GM23338 (cell line): ENCODE measurements at regions not wholly inside any gene's neighbourhood (a gene's known extent, or its start where the extent isn't known, plus 50 kb on each side); places are given as distances from the start of the nearest gene placed in this dataset.
A peak's percentile ranks its signal among the peaks of the same experiment; 100 is the strongest.

Source experiments
- ATAC-seq: fragments of 200-7000 bp; cut with Tn5 transposase; 3 replicates; pipeline ENCODE4 v1.9.1; 2020
- DNase-seq: peaks from one replicate; pipeline ENCODE4 v3.0.0-alpha.2; 2015; ENCODE audit warnings: low spot score
- H2AFZ ChIP-seq: fragments of 200-600 bp; sonication (generic); 2 replicates; pipeline ENCODE4 v1.8.0; 2016; ENCODE audit warnings: antibody characterized with exemption, mild to moderate bottlenecking, moderate library complexity
- H3F3A ChIP-seq: fragments of 200-600 bp; sonication (generic); replicated peaks from 2 replicates; pipeline ENCODE4 v1.8.0; 2017; ENCODE audit warnings: antibody characterized with exemption, mixed run types, low read depth
- H3K27ac ChIP-seq: fragments of 200-600 bp; sonication (generic); 2 replicates; pipeline ENCODE4 v1.6.1; 2016; ENCODE audit warnings: low read depth
- H3K27me3 ChIP-seq: fragments of 200-600 bp; sonication (generic); 2 replicates; pipeline ENCODE4 v1.8.0; 2016; ENCODE audit warnings: mild to moderate bottlenecking, mixed run types, moderate library complexity; ENCODE audit not compliant: insufficient read depth
- H3K36me3 ChIP-seq: fragments of 200-600 bp; sonication (generic); 2 replicates; pipeline ENCODE4 v1.8.0; 2016; ENCODE audit warnings: mild to moderate bottlenecking; ENCODE audit not compliant: insufficient read depth
- H3K4me1 ChIP-seq: fragments of 200-600 bp; sonication (generic); 2 replicates; pipeline ENCODE4 v1.8.0; 2016; ENCODE audit warnings: mild to moderate bottlenecking, moderate library complexity; ENCODE audit not compliant: insufficient read depth
- H3K4me2 ChIP-seq: fragments of 200-600 bp; sonication (generic); 2 replicates; pipeline ENCODE4 v1.7.1; 2017; ENCODE audit warnings: mixed run types
- H3K4me3 ChIP-seq: fragments of 200-600 bp; sonication (generic); 2 replicates; pipeline ENCODE4 v1.6.1; 2016; ENCODE audit warnings: mixed run types
- H3K79me2 ChIP-seq: fragments of 200-600 bp; sonication (generic); replicated peaks from 2 replicates; pipeline ENCODE4 v1.8.0; 2017; ENCODE audit warnings: mild to moderate bottlenecking; ENCODE audit not compliant: insufficient read depth
- H3K9me2 ChIP-seq: fragments of 200-600 bp; sonication (generic); 2 replicates; pipeline ENCODE4 v1.8.0; 2017; ENCODE audit not compliant: insufficient read depth
- H4K20me1 ChIP-seq: fragments of 200-600 bp; sonication (generic); replicated peaks from 2 replicates; pipeline ENCODE4 v1.8.0; 2017; ENCODE audit warnings: mild to moderate bottlenecking; ENCODE audit not compliant: insufficient read depth
- H3K27ac Mint-ChIP-seq: 2 replicates; pipeline ENCODE4 v1.8.0; 2020; ENCODE audit warnings: inconsistent platforms, mild to moderate bottlenecking, moderate library complexity, mixed read lengths
- H3K27me3 Mint-ChIP-seq: 3 replicates; pipeline ENCODE4 v1.8.0; 2022; ENCODE audit warnings: low read depth, mild to moderate bottlenecking, moderate library complexity, mixed read lengths, inconsistent platforms; ENCODE audit not compliant: insufficient read depth, poor library complexity
- H3K36me3 Mint-ChIP-seq: 3 replicates; pipeline ENCODE4 v1.8.0; 2021; ENCODE audit warnings: low read depth, mild to moderate bottlenecking, inconsistent platforms, moderate library complexity, mixed read lengths
- H3K4me1 Mint-ChIP-seq: 3 replicates; pipeline ENCODE4 v1.8.0; 2020; ENCODE audit warnings: mild to moderate bottlenecking, inconsistent platforms, mixed read lengths
- H3K4me3 Mint-ChIP-seq: 3 replicates; pipeline ENCODE4 v1.8.0; 2021; ENCODE audit warnings: moderate library complexity, mild to moderate bottlenecking, inconsistent platforms, mixed read lengths
- H3K9me3 Mint-ChIP-seq: 3 replicates; pipeline ENCODE4 v1.8.0; 2020; ENCODE audit warnings: moderate library complexity, mild to moderate bottlenecking, inconsistent platforms, mixed read lengths
- CREB1 ChIP-seq: fragments of 250-450 bp; sonication (Bioruptor Pico); IDR thresholded peaks from 2 replicates; pipeline ENCODE4 v1.5.0; 2020; ENCODE audit warnings: low read depth, mild to moderate bottlenecking, moderate library complexity
- JUNB ChIP-seq: IDR thresholded peaks from one replicate; pipeline ENCODE4 v1.6.1; 2016; ENCODE audit warnings: antibody characterized with exemption; ENCODE audit not compliant: unreplicated experiment
- ZNF114 ChIP-seq: fragments of 250-450 bp; sonication (Bioruptor Pico); IDR thresholded peaks from 2 replicates; pipeline ENCODE4 v1.5.0; 2020; ENCODE audit warnings: mild to moderate bottlenecking, moderate library complexity
- ZNF331 ChIP-seq: fragments of 250-450 bp; sonication (Bioruptor Pico); IDR thresholded peaks from 2 replicates; pipeline ENCODE4 v1.5.0; 2020; ENCODE audit warnings: low read depth, mild to moderate bottlenecking, moderate library complexity
- TF ChIP-seq, protein P1 (sequence below): fragments of 250-450 bp; sonication (Bioruptor Pico); IDR thresholded peaks from 2 replicates; pipeline ENCODE4 v1.5.0; 2020; ENCODE audit warnings: mild to moderate bottlenecking, moderate library complexity
- TF ChIP-seq, protein P2 (sequence below): IDR thresholded peaks from one replicate; pipeline ENCODE4 v1.6.1; 2018; ENCODE audit warnings: antibody characterized with exemption; ENCODE audit not compliant: unreplicated experiment
- TF ChIP-seq, protein P3 (sequence below), 2 experiments: fragments of 200-600 bp in 1 of 2; sonication (generic) in 1 of 2; conservative IDR thresholded peaks; 2 replicates each; pipeline versions ENCODE4 v1.5.1 to v1.6.1; 2016 to 2017; ENCODE audit warnings: antibody characterized with exemption in 2 of 2, low read depth in 2 of 2, mild to moderate bottlenecking in 2 of 2, moderate library complexity in 1 of 2

DNA sequence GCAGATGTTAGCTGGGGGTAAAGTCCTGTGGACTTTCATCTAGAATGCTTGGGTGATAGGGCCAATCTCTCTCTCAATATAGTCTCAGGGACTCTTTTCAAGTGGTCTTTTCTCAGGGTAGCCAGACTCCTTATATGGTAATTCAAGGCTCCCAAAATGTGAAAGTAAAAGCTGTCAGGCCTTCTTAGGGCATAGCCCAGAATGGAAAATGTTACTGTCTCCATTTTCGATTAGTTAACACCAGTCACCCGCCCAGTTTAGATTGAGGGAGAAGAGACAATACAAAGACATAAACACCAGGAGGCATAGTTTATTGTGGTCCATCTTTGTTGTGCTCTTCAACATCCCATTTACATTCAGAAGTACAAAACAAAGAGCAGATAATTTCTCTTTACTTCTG lies 295.8 kb downstream of the EPHA7 start:
- Mint-ChIP-seq H3K27me3 (peaks cover 2% of the 10 kb centered on the region), H3K36me3 (no peaks in the 10 kb centered on the region), H3K9me3 (no peaks in the 10 kb centered on the region), H3K27ac (peak overlapping the region; percentile 43), H3K4me3 (no peak overlapping the region), H3K4me1 (peaks cover 41% of the 10 kb centered on the region)
- Histone ChIP-seq H2AFZ (no peak overlapping the region), H3K27ac (peak overlapping the region; percentile 27; the same call in 1 of the 2 replicates), H3K4me1 (peaks cover 54% of the 10 kb centered on the region), H3K4me3 (no peak overlapping the region), H3K27me3 (no peaks in the 10 kb centered on the region), H3K79me2 (no peaks in the 10 kb centered on the region), H4K20me1 (no peaks in the 10 kb centered on the region), H3K36me3 (no peaks in the 10 kb centered on the region), H3F3A (no peaks in the 10 kb centered on the region), H3K9me2 (peaks cover 4% of the 10 kb centered on the region; the same call in 1 of the 2 replicates), H3K4me2 (peak overlapping the region; percentile 41)
- ATAC-seq = peak; percentile 79
- peak; percentile 51 for DNase-seq
- TF ChIP-seq CREB1 (CRISPR knock-in tag) (no peak), JUNB (no peak), ZNF331 (CRISPR knock-in tag) (no peak), ZNF114 (CRISPR knock-in tag) (no peak)
- TF ChIP-seq, protein P1, sequence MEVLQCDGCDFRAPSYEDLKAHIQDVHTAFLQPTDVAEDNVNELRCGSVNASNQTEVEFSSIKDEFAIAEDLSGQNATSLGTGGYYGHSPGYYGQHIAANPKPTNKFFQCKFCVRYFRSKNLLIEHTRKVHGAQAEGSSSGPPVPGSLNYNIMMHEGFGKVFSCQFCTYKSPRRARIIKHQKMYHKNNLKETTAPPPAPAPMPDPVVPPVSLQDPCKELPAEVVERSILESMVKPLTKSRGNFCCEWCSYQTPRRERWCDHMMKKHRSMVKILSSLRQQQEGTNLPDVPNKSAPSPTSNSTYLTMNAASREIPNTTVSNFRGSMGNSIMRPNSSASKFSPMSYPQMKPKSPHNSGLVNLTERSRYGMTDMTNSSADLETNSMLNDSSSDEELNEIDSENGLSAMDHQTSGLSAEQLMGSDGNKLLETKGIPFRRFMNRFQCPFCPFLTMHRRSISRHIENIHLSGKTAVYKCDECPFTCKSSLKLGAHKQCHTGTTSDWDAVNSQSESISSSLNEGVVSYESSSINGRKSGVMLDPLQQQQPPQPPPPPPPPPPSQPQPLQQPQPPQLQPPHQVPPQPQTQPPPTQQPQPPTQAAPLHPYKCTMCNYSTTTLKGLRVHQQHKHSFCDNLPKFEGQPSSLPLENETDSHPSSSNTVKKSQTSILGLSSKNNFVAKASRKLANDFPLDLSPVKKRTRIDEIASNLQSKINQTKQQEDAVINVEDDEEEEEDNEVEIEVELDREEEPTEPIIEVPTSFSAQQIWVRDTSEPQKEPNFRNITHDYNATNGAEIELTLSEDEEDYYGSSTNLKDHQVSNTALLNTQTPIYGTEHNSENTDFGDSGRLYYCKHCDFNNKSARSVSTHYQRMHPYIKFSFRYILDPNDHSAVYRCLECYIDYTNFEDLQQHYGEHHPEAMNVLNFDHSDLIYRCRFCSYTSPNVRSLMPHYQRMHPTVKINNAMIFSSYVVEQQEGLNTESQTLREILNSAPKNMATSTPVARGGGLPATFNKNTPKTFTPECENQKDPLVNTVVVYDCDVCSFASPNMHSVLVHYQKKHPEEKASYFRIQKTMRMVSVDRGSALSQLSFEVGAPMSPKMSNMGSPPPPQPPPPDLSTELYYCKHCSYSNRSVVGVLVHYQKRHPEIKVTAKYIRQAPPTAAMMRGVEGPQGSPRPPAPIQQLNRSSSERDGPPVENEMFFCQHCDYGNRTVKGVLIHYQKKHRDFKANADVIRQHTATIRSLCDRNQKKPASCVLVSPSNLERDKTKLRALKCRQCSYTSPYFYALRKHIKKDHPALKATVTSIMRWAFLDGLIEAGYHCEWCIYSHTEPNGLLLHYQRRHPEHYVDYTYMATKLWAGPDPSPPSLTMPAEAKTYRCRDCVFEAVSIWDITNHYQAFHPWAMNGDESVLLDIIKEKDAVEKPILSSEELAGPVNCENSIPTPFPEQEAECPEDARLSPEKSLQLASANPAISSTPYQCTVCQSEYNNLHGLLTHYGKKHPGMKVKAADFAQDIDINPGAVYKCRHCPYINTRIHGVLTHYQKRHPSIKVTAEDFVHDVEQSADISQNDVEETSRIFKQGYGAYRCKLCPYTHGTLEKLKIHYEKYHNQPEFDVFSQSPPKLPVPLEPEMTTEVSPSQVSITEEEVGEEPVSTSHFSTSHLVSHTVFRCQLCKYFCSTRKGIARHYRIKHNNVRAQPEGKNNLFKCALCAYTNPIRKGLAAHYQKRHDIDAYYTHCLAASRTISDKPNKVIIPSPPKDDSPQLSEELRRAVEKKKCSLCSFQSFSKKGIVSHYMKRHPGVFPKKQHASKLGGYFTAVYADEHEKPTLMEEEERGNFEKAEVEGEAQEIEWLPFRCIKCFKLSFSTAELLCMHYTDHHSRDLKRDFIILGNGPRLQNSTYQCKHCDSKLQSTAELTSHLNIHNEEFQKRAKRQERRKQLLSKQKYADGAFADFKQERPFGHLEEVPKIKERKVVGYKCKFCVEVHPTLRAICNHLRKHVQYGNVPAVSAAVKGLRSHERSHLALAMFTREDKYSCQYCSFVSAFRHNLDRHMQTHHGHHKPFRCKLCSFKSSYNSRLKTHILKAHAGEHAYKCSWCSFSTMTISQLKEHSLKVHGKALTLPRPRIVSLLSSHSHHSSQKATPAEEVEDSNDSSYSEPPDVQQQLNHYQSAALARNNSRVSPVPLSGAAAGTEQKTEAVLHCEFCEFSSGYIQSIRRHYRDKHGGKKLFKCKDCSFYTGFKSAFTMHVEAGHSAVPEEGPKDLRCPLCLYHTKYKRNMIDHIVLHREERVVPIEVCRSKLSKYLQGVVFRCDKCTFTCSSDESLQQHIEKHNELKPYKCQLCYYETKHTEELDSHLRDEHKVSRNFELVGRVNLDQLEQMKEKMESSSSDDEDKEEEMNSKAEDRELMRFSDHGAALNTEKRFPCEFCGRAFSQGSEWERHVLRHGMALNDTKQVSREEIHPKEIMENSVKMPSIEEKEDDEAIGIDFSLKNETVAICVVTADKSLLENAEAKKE (CRISPR knock-in tag) = no peak

DNA sequence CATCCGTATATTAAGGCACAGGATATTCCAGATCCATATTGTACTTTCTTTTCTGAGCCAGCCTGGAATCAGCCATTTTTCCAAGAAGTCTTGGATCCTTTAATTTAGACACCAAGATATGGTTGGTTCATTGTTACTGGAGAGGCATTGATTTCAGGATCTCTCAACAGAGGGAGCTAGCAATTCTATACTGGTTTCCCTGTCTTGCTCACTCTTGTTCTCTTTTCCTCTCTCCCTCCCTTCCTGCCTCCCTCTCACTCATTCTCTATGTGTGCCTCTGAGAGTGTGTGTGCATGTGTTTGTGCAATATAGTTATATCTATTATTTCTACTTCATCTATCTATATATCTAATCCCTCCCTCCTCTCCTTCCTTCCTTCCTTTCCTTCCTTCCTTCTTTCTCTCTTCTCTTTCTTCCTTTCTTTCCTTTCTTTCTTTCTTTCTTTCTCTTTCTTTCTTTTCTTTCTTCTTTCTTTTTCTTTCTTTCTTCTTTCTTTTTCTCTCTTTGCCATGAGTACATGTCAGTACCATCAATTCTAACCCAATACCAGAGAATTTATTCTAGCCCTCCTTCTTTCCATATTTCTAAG lies 299.1 kb downstream of the EPHA7 start:
- H3F3A ChIP-seq = no peaks in the 10 kb centered on the region
- Mint-ChIP-seq H3K27me3 (peaks cover 2% of the 10 kb centered on the region), H3K4me1 (peaks cover 56% of the 10 kb centered on the region), H3K4me3 (no peak overlapping the region), H3K36me3 (no peaks in the 10 kb centered on the region), H3K9me3 (no peaks in the 10 kb centered on the region), H3K27ac (no peak overlapping the region; the same call in 1 of the 2 replicates)
- peak overlapping the region; percentile 27 for H3K4me2 ChIP-seq
- no peaks in the 10 kb centered on the region for H3K27me3 ChIP-seq
- H3K4me1 ChIP-seq = peaks cover 50% of the 10 kb centered on the region
- H3K79me2 ChIP-seq = no peaks in the 10 kb centered on the region
- peak; percentile 48 for DNase-seq
- H4K20me1 ChIP-seq = no peaks in the 10 kb centered on the region
- ATAC-seq = peak; percentile 68
- no peak overlapping the region for H3K27ac ChIP-seq
- no peaks in the 10 kb centered on the region for H3K9me2 ChIP-seq
- TF ChIP-seq, protein P2, sequence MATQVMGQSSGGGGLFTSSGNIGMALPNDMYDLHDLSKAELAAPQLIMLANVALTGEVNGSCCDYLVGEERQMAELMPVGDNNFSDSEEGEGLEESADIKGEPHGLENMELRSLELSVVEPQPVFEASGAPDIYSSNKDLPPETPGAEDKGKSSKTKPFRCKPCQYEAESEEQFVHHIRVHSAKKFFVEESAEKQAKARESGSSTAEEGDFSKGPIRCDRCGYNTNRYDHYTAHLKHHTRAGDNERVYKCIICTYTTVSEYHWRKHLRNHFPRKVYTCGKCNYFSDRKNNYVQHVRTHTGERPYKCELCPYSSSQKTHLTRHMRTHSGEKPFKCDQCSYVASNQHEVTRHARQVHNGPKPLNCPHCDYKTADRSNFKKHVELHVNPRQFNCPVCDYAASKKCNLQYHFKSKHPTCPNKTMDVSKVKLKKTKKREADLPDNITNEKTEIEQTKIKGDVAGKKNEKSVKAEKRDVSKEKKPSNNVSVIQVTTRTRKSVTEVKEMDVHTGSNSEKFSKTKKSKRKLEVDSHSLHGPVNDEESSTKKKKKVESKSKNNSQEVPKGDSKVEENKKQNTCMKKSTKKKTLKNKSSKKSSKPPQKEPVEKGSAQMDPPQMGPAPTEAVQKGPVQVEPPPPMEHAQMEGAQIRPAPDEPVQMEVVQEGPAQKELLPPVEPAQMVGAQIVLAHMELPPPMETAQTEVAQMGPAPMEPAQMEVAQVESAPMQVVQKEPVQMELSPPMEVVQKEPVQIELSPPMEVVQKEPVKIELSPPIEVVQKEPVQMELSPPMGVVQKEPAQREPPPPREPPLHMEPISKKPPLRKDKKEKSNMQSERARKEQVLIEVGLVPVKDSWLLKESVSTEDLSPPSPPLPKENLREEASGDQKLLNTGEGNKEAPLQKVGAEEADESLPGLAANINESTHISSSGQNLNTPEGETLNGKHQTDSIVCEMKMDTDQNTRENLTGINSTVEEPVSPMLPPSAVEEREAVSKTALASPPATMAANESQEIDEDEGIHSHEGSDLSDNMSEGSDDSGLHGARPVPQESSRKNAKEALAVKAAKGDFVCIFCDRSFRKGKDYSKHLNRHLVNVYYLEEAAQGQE = no peak
- TF ChIP-seq, protein P3, sequence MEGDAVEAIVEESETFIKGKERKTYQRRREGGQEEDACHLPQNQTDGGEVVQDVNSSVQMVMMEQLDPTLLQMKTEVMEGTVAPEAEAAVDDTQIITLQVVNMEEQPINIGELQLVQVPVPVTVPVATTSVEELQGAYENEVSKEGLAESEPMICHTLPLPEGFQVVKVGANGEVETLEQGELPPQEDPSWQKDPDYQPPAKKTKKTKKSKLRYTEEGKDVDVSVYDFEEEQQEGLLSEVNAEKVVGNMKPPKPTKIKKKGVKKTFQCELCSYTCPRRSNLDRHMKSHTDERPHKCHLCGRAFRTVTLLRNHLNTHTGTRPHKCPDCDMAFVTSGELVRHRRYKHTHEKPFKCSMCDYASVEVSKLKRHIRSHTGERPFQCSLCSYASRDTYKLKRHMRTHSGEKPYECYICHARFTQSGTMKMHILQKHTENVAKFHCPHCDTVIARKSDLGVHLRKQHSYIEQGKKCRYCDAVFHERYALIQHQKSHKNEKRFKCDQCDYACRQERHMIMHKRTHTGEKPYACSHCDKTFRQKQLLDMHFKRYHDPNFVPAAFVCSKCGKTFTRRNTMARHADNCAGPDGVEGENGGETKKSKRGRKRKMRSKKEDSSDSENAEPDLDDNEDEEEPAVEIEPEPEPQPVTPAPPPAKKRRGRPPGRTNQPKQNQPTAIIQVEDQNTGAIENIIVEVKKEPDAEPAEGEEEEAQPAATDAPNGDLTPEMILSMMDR (conservative IDR thresholded peaks at IDR 0.05; ENCODE audit: low read depth in 2 of 2) = peak; percentile 19 to 49; a peak in 3 of 4 replicates
- H2AFZ ChIP-seq = no peak overlapping the region
- no peaks in the 10 kb centered on the region for H3K36me3 ChIP-seq
- H3K4me3 ChIP-seq = no peak overlapping the region
